Parathyroid adenoma (tissue), 2 donors: ENCODE measurements at regions not wholly inside any gene's neighbourhood (a gene's known extent, or its start where the extent isn't known, plus 50 kb on each side); places are given as distances from the start of the nearest gene placed in this dataset.

Experiments
- H2AFZ ChIP-seq: fragments of 300-600 bp; sonication (generic); one replicate; pipeline ENCODE4 v1.7.0; 2017; ENCODE audit warnings: antibody characterized with exemption, mild to moderate bottlenecking
- H3K27ac ChIP-seq: fragments of 300-600 bp; sonication (generic); one replicate; pipeline ENCODE4 v1.7.0; 2017
- H3K27me3 ChIP-seq: fragments of 300-600 bp; sonication (generic); one replicate; pipeline ENCODE4 v1.7.0; 2017; ENCODE audit warnings: low read length; ENCODE audit not compliant: control insufficient read depth, insufficient read depth
- H3K36me3 ChIP-seq: fragments of 300-600 bp; sonication (generic); one replicate; pipeline ENCODE4 v1.7.0; 2017; ENCODE audit warnings: low read length; ENCODE audit not compliant: control insufficient read depth, insufficient read depth
- H3K4me1 ChIP-seq: fragments of 300-600 bp; sonication (generic); one replicate; pipeline ENCODE4 v1.7.0; 2017; ENCODE audit warnings: control low read depth
- H3K4me2 ChIP-seq: fragments of 300-600 bp; sonication (generic); one replicate; pipeline ENCODE4 v1.7.0; 2017; ENCODE audit warnings: low read length
- H3K4me3 ChIP-seq: fragments of 300-600 bp; sonication (generic); one replicate; pipeline ENCODE4 v1.7.0; 2017; ENCODE audit warnings: low read depth, low read length
- H3K79me2 ChIP-seq: fragments of 300-600 bp; sonication (generic); one replicate; pipeline ENCODE4 v1.7.0; 2017; ENCODE audit warnings: control low read depth
- H3K9ac ChIP-seq: fragments of 300-600 bp; sonication (generic); one replicate; pipeline ENCODE4 v1.7.0; 2017; ENCODE audit warnings: mild to moderate bottlenecking
- H3K9me3 ChIP-seq: fragments of 300-600 bp; sonication (generic); one replicate; pipeline ENCODE4 v1.7.0; 2017; ENCODE audit warnings: low read length; ENCODE audit not compliant: control insufficient read depth
- CTCF ChIP-seq: fragments of 300-600 bp; sonication (generic); IDR thresholded peaks from one replicate; pipeline ENCODE4 v1.7.0; 2017; ENCODE audit warnings: antibody characterized with exemption, mild to moderate bottlenecking
- donor health status: primary hyperparathyroidism.

GRCh38 chr16:26363581-26363980 lies 671.8 kb downstream of the HS3ST4 start:
- Histone ChIP-seq H3K4me3 (no peak overlapping the region), H3K36me3 (no peaks in the 10 kb centered on the region), H3K9me3 (no peaks in the 10 kb centered on the region), H3K4me2 (no peak overlapping the region), H3K27ac (no peak overlapping the region), H3K79me2 (no peaks in the 10 kb centered on the region), H2AFZ (no peak overlapping the region), H3K27me3 (no peaks in the 10 kb centered on the region), H3K9ac (no peak overlapping the region), H3K4me1 (no peaks in the 10 kb centered on the region)
- no peak for TF ChIP-seq CTCF

GRCh38 chr16:26365161-26365940 lies 673.6 kb downstream of the HS3ST4 start:
- no peak overlapping the region for H3K4me3 ChIP-seq

DNA sequence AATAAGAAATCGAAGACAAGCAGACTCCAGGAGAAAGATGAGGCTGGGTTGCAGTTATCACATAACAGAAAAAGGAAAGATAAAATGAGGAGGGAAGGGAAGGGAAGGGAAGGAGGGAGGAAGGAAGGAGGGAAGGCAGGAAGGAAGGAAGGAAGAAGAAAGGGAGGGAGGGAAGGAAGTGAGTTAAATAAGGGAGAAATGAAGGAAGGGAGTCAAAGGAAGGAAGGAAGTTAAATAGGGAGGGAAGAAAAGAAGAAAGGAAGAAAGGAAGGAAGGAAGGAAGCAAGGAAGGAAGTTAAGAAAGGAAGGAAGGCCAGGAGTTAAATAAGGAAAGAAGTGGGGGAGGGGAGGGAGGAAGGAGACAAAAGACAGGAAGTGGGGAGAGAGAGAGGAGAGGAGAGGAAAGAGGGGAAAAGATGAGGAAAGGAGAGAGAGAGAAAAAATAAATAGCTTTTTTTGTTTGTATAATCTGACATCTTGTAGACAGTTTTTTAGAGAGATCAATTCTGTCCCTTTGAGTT lies 679.6 kb downstream of the HS3ST4 start:
- H3K4me1 ChIP-seq, result no peaks in the 10 kb centered on the region
- H3K4me3 ChIP-seq, result no peak overlapping the region
- no peak overlapping the region for H3K27ac ChIP-seq
- no peak overlapping the region for H3K4me2 ChIP-seq
- no peak for TF ChIP-seq CTCF
- H3K9me3 ChIP-seq, result no peaks in the 10 kb centered on the region
- no peak overlapping the region for H3K9ac ChIP-seq
- no peaks in the 10 kb centered on the region for H3K79me2 ChIP-seq
- H2AFZ ChIP-seq, result no peak overlapping the region
- H3K27me3 ChIP-seq, result no peaks in the 10 kb centered on the region
- no peaks in the 10 kb centered on the region for H3K36me3 ChIP-seq

More at GRCh38 chr16:26365161-26365940, 673.6 kb downstream of the HS3ST4 start:
- no peak for TF ChIP-seq CTCF
- no peaks in the 10 kb centered on the region for H3K36me3 ChIP-seq
- no peaks in the 10 kb centered on the region for H3K9me3 ChIP-seq
- H2AFZ ChIP-seq, result no peak overlapping the region
- no peak overlapping the region for H3K9ac ChIP-seq
- no peaks in the 10 kb centered on the region for H3K4me1 ChIP-seq
- no peak overlapping the region for H3K27ac ChIP-seq
- H3K79me2 ChIP-seq, result no peaks in the 10 kb centered on the region
- no peaks in the 10 kb centered on the region for H3K27me3 ChIP-seq
- no peak overlapping the region for H3K4me2 ChIP-seq

DNA sequence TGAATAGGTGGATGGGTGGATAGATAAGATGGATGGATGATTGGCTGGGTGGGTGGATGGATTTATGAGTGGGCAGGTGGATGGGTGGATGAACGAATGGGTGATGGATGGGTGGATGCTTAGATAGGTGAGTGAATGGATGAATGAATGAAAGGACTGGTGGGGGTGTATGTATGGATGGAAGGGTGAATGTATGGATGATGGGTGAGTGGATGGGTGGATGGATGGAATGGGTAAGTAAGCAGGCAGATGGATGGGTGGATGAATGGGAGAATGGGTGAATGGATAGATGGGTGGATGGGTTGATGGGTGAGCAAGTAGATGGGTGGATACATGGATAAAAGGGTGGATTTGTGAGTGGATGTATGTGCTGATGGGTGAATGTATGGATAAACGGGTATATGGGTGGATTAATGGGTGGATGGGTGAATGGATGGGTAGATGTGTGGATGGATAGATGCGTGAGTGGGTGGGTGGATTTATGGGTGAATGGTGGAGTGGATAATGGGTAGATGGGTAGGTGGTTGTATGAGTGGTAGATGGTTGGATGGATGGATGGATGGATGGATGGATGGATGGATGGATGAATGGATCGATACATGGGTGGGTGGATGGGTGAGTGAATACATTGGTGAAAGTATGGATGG lies 682.6 kb downstream of the HS3ST4 start:
- Histone ChIP-seq H3K4me1 (no peaks in the 10 kb centered on the region), H3K9me3 (no peaks in the 10 kb centered on the region), H3K4me3 (no peak overlapping the region), H2AFZ (no peak overlapping the region), H3K27ac (no peak overlapping the region), H3K27me3 (no peaks in the 10 kb centered on the region), H3K36me3 (no peaks in the 10 kb centered on the region), H3K4me2 (no peak overlapping the region), H3K79me2 (no peaks in the 10 kb centered on the region), H3K9ac (no peak overlapping the region)
- no peak for TF ChIP-seq CTCF
